Left cardiac atrium (tissue), 4 donors: ENCODE measurements at regions not wholly inside any gene's neighbourhood (a gene's known extent, or its start where the extent isn't known, plus 50 kb on each side); places are given as distances from the start of the nearest gene placed in this dataset.
A peak's percentile ranks its signal among the peaks of the same experiment; 100 is the strongest.
"Not testable (repeated sequence)": the region's sequence is repeated elsewhere in the genome, so short reads cannot be mapped to it uniquely, and the experiment has no call there.

Experiments
- ATAC-seq, 2 donors: fragments of 200-7000 bp; cut with Tn5 transposase; one replicate each; pipeline ENCODE4 v1.9.1; 2020; ENCODE audit warnings: mild to moderate bottlenecking in 2 of 2, moderate library complexity in 2 of 2
- DNase-seq: peaks from one replicate; pipeline ENCODE4 v3.0.0-alpha.2; 2020
- intact Hi-C, 2 donors: fragments of 100-400 bp; cut with DNase I; formaldehyde crosslinking; loops; one replicate each; pipeline versions ENCODE4 v1.14.1 to v1.15.1; 2022 to 2023
- donor health status: DM: no; HTN: yes; CAD: no.
- donor health status: DM: no; HTN: yes; CAD: no; lungs with severe emphysema.
- donor health status: DM: yes; HTN: yes; CAD: no.
- donor health status: Dilated cardiomyopathy.

- ATAC-seq: no peak
- no peak for DNase-seq
- intact Hi-C loops: loop anchor here in 1 of 2 donors (10.0 kb wide), 1 partner anchor 141 kb away; no protein-coding TSS in a partner anchor
Observed at GRCh38 chr20:2203436-2203835, 92.4 kb upstream of the TGM3 start.

- ATAC-seq (no peak), DNase-seq (no peak)
- intact Hi-C loops: loop anchor here in 1 of 2 donors (10.0 kb wide), 1 partner anchor 141 kb away; no protein-coding TSS in a partner anchor
Observed at GRCh38 chr20:2204021-2204420, 91.8 kb upstream of the TGM3 start.

- DNase-seq: peak; percentile 79
- ATAC-seq: peak; percentile 95
- intact Hi-C loops: loop anchor here in 1 of 2 donors (2.0 to 10.0 kb wide), 2 partner anchors 138 to 246 kb away; no protein-coding TSS in a partner anchor
Observed at GRCh38 chr20:2206957-2207769, 88.6 kb upstream of the TGM3 start.

GRCh38 chr20:2207770-2208097, 88.1 kb upstream of the TGM3 start:
- ATAC-seq (no peak), DNase-seq (no peak)
- intact Hi-C loops: loop anchor here in 1 of 2 donors (2.0 to 10.0 kb wide), 2 partner anchors 137 to 245 kb away; no protein-coding TSS in a partner anchor

GRCh38 chr20:2208897-2209296, 86.9 kb upstream of the TGM3 start:
- ATAC-seq: no peak
- intact Hi-C loops: loop anchor here in 1 of 2 donors (10.0 kb wide), 1 partner anchor 136 kb away; no protein-coding TSS in a partner anchor
- DNase-seq: no peak

GRCh38 chr20:2210646-2211552, 84.9 kb upstream of the TGM3 start:
- intact Hi-C loops: no loop called here
- ATAC-seq: peak; percentile 24 to 71
- DNase-seq: peak; percentile 58

- no peak for ATAC-seq
- DNase-seq: no peak
- intact Hi-C loops: no loop called here
Observed at GRCh38 chr20:2212456-2213015, 83.3 kb upstream of the TGM3 start.

GRCh38 chr20:2213401-2213800, 82.4 kb upstream of the TGM3 start:
- intact Hi-C loops: no loop called here
- DNase-seq (no peak), ATAC-seq (no peak)

GRCh38 chr20:2217857-2218539, 77.8 kb upstream of the TGM3 start:
- peak in 1 of 2 donors; percentile 51 for ATAC-seq
- intact Hi-C loops: no loop called here
- no peak for DNase-seq

GRCh38 chr20:2219481-2220006, 76.3 kb upstream of the TGM3 start:
- ATAC-seq (no peak), DNase-seq (no peak)
- intact Hi-C loops: no loop called here

GRCh38 chr20:2220298-2220697, 75.5 kb upstream of the TGM3 start:
- ATAC-seq (no peak), DNase-seq (no peak)
- intact Hi-C loops: no loop called here

GRCh38 chr20:2221921-2222320, 73.9 kb upstream of the TGM3 start:
- ATAC-seq (no peak), DNase-seq (no peak)
- intact Hi-C loops: no loop called here

GRCh38 chr20:2223558-2224367, 72.0 kb upstream of the TGM3 start:
- no peak for ATAC-seq
- no peak for DNase-seq
- intact Hi-C loops: no loop called here

GRCh38 chr20:2224368-2224639, 71.5 kb upstream of the TGM3 start:
- intact Hi-C loops: no loop called here
- ATAC-seq (no peak), DNase-seq (no peak)

- intact Hi-C loops, DNase-seq, ATAC-seq: not testable (repeated sequence)
Observed at GRCh38 chr20:2227285-2227684, 68.5 kb upstream of the TGM3 start.

- ATAC-seq: no peak
- intact Hi-C loops: no loop called here
- no peak for DNase-seq
Observed at GRCh38 chr20:2227861-2228260, 67.9 kb upstream of the TGM3 start.

- no peak for ATAC-seq
- intact Hi-C loops: no loop called here
- no peak for DNase-seq
Observed at GRCh38 chr20:2228926-2229325, 66.9 kb upstream of the TGM3 start.

- no peak for ATAC-seq
- no peak for DNase-seq
- intact Hi-C loops: no loop called here
Observed at GRCh38 chr20:2230726-2231488, 64.9 kb upstream of the TGM3 start.
